PC-9 (cell line): ENCODE measurements at regions not wholly inside any gene's neighbourhood (a gene's known extent, or its start where the extent isn't known, plus 50 kb on each side); places are given as distances from the start of the nearest gene placed in this dataset.

Experiments used
- BruUV-seq: library from RNA; stranded (reverse); fragments of 400-500 nt; replicated peaks from 2 replicates; lab custom pipeline; 2021; lab: Mats Ljungman, UMichigan
- CTCF ChIA-PET: fragments of 300-600 bp; sonication (Branson Sonifier 250); formaldehyde crosslinking; loops from one replicate; lab custom pipeline; 2022; ENCODE audit warnings: antibody characterized with exemption; lab: Charles Lee
- POLR2A ChIA-PET: fragments of 300-600 bp; sonication (Branson Sonifier 250); formaldehyde crosslinking; loops from one replicate; lab custom pipeline; 2022; ENCODE audit warnings: antibody characterized with exemption; ENCODE audit not compliant: unreplicated experiment; lab: Charles Lee
- DNase-seq, 2 experiments: peaks; one replicate each; pipeline versions ENCODE4 v3.0.0 to v3.0.0-alpha.2; 2015 to 2022; ENCODE audit warnings: mixed read lengths in 1 of 2
- H2AFZ ChIP-seq: fragments of 200-600 bp; sonication (generic); 2 replicates; pipeline ENCODE4 v1.8.1; 2017; ENCODE audit warnings: antibody characterized with exemption
- H3F3A ChIP-seq: fragments of 200-600 bp; sonication (generic); 2 replicates; pipeline ENCODE4 v1.8.1; 2017; ENCODE audit warnings: antibody characterized with exemption, mild to moderate bottlenecking, low read depth; ENCODE audit not compliant: insufficient read depth
- H3K27ac ChIP-seq: fragments of 200-600 bp; sonication (generic); 2 replicates; pipeline ENCODE4 v1.6.1; 2016; ENCODE audit warnings: mixed run types
- H3K27me3 ChIP-seq: fragments of 200-600 bp; sonication (generic); 2 replicates; pipeline ENCODE4 v1.6.1; 2016; ENCODE audit warnings: low read depth, mixed run types; ENCODE audit not compliant: insufficient read depth
- H3K36me3 ChIP-seq: fragments of 200-600 bp; sonication (generic); 2 replicates; pipeline ENCODE4 v1.6.1; 2016; ENCODE audit warnings: low read depth, mixed run types
- H3K4me1 ChIP-seq: fragments of 200-600 bp; sonication (generic); replicated peaks from 2 replicates; pipeline ENCODE4 v1.6.1; 2016; ENCODE audit warnings: mixed run types; ENCODE audit not compliant: insufficient read depth
- H3K4me2 ChIP-seq: fragments of 200-600 bp; sonication (generic); 2 replicates; pipeline ENCODE4 v1.6.1; 2017; ENCODE audit warnings: mixed run types
- H3K4me3 ChIP-seq: fragments of 200-600 bp; sonication (generic); 2 replicates; pipeline ENCODE4 v1.6.1; 2016; ENCODE audit warnings: mixed run types
- H3K79me2 ChIP-seq: fragments of 200-600 bp; sonication (generic); 2 replicates; pipeline ENCODE4 v1.6.1; 2017; ENCODE audit warnings: low read depth, mixed run types
- H3K9me2 ChIP-seq: fragments of 200-600 bp; sonication (generic); 2 replicates; pipeline ENCODE4 v1.8.1; 2017; ENCODE audit warnings: mild to moderate bottlenecking; ENCODE audit not compliant: insufficient read depth
- H3K9me3 ChIP-seq: fragments of 200-600 bp; sonication (generic); 2 replicates; pipeline ENCODE4 v1.8.1; 2016; ENCODE audit warnings: low read depth; ENCODE audit not compliant: insufficient read depth
- H4K20me1 ChIP-seq: fragments of 200-600 bp; sonication (generic); 2 replicates; pipeline ENCODE4 v1.8.1; 2017; ENCODE audit not compliant: insufficient read depth
- CTCF ChIP-seq: fragments of 200-600 bp; sonication (generic); conservative IDR thresholded peaks from 2 replicates; pipeline ENCODE4 v1.6.1; 2017; ENCODE audit warnings: mixed run types, antibody characterized with exemption, mild to moderate bottlenecking, moderate library complexity
- EZH2 ChIP-seq: fragments of 200-600 bp; sonication (generic); IDR thresholded peaks from 2 replicates; pipeline ENCODE4 v1.8.0; 2017; ENCODE audit warnings: antibody characterized with exemption, low read depth
- intact Hi-C: fragments of 100-400 bp; cut with micrococcal nuclease; formaldehyde crosslinking; loops from one replicate; pipeline ENCODE4 v1.10.0; 2022; ENCODE audit not compliant: unreplicated experiment

- no peak for DNase-seq
- H3K9me2 ChIP-seq = no peaks in the 10 kb centered on the region
- ChIA-PET POLR2A (no interaction called here), CTCF (no interaction called here)
- no peaks in the 10 kb centered on the region for H3K9me3 ChIP-seq
- no peaks in the 10 kb centered on the region for H4K20me1 ChIP-seq
- no TSS peak for BruUV-seq
- H3F3A ChIP-seq = no peaks in the 10 kb centered on the region
- H3K27ac ChIP-seq = no peak overlapping the region
- no peaks in the 10 kb centered on the region for H3K4me1 ChIP-seq
- H3K4me2 ChIP-seq = no peak overlapping the region
- no peak overlapping the region for H3K4me3 ChIP-seq
- H3K79me2 ChIP-seq = no peaks in the 10 kb centered on the region
- no peak overlapping the region for H2AFZ ChIP-seq
- no peaks in the 10 kb centered on the region for H3K36me3 ChIP-seq
- TF ChIP-seq EZH2 (no peak), CTCF (no peak)
- no peaks in the 10 kb centered on the region for H3K27me3 ChIP-seq
- intact Hi-C loops = no loop called here
These were observed 488.1 kb downstream of the PCDH10 start for GRCh38 chr4:133637161-133637560.

- TF ChIP-seq EZH2 = no peak
- no peak for TF ChIP-seq CTCF
- H3K4me1 ChIP-seq = no peaks in the 10 kb centered on the region
- no peak overlapping the region for H3K4me3 ChIP-seq
- H3F3A ChIP-seq = no peaks in the 10 kb centered on the region
- DNase-seq = no peak
- intact Hi-C loops = no loop called here
- BruUV-seq = no TSS peak
- H3K27me3 ChIP-seq = no peaks in the 10 kb centered on the region
- ChIA-PET POLR2A (no interaction called here), CTCF (no interaction called here)
- H3K27ac ChIP-seq = no peak overlapping the region
- no peak overlapping the region for H2AFZ ChIP-seq
- H3K9me2 ChIP-seq = no peaks in the 10 kb centered on the region
- H4K20me1 ChIP-seq = no peaks in the 10 kb centered on the region
- H3K4me2 ChIP-seq = no peak overlapping the region
- no peaks in the 10 kb centered on the region for H3K79me2 ChIP-seq
- H3K36me3 ChIP-seq = no peaks in the 10 kb centered on the region
- H3K9me3 ChIP-seq = no peaks in the 10 kb centered on the region
These were observed 475.6 kb downstream of the PCDH10 start for GRCh38 chr4:133624744-133625143.

- Histone ChIP-seq H2AFZ (no peak overlapping the region), H3K9me3 (no peaks in the 10 kb centered on the region), H3F3A (no peaks in the 10 kb centered on the region), H3K36me3 (no peaks in the 10 kb centered on the region), H4K20me1 (no peaks in the 10 kb centered on the region), H3K4me3 (no peak overlapping the region), H3K27me3 (no peaks in the 10 kb centered on the region), H3K79me2 (no peaks in the 10 kb centered on the region), H3K4me2 (no peak overlapping the region), H3K4me1 (no peaks in the 10 kb centered on the region), H3K9me2 (no peaks in the 10 kb centered on the region), H3K27ac (no peak overlapping the region)
- CTCF ChIA-PET = no interaction called here
- no peak for DNase-seq
- no TSS peak for BruUV-seq
- TF ChIP-seq EZH2 (no peak), CTCF (no peak)
- POLR2A ChIA-PET = no interaction called here
- intact Hi-C loops = no loop called here
These were observed 474.8 kb downstream of the PCDH10 start for GRCh38 chr4:133623847-133624246.
